Loucy (cell line): ENCODE measurements at regions not wholly inside any gene's neighbourhood (a gene's known extent, or its start where the extent isn't known, plus 50 kb on each side); places are given as distances from the start of the nearest gene placed in this dataset.

ENCODE experiments used
- H2AFZ ChIP-seq: fragments of 200-600 bp; sonication (generic); 2 replicates; pipeline ENCODE4 v1.6.0; 2016; ENCODE audit warnings: antibody characterized with exemption, mild to moderate bottlenecking, low read length, moderate library complexity
- H3F3A ChIP-seq: fragments of 200-600 bp; 2 replicates; pipeline ENCODE4 v1.6.0; 2016; ENCODE audit warnings: antibody characterized with exemption, low read depth, mild to moderate bottlenecking
- H3K27me3 ChIP-seq: fragments of 200-600 bp; sonication (generic); 2 replicates; pipeline ENCODE4 v1.6.1; 2014; ENCODE audit warnings: low read length, mild to moderate bottlenecking; ENCODE audit not compliant: insufficient read depth, poor library complexity, severe bottlenecking
- H3K36me3 ChIP-seq: fragments of 200-600 bp; sonication (generic); 2 replicates; pipeline ENCODE4 v1.6.1; 2016; ENCODE audit warnings: low read length; ENCODE audit not compliant: insufficient read depth
- H3K4me1 ChIP-seq: fragments of 200-600 bp; sonication (generic); 2 replicates; pipeline ENCODE4 v1.5.1; 2014; ENCODE audit warnings: low read length, mild to moderate bottlenecking; ENCODE audit not compliant: insufficient read depth, poor library complexity, severe bottlenecking
- H3K4me2 ChIP-seq: fragments of 200-600 bp; sonication (generic); 2 replicates; pipeline ENCODE4 v1.6.0; 2014; ENCODE audit warnings: antibody characterized with exemption, low read length, low read depth, mild to moderate bottlenecking; ENCODE audit not compliant: poor library complexity, severe bottlenecking
- H3K4me3 ChIP-seq: fragments of 200-600 bp; sonication (generic); 2 replicates; pipeline ENCODE4 v1.5.1; 2014; ENCODE audit warnings: low read length, mild to moderate bottlenecking, mixed read lengths; ENCODE audit not compliant: poor library complexity, severe bottlenecking
- H3K79me2 ChIP-seq: fragments of 200-600 bp; sonication (generic); 2 replicates; pipeline ENCODE4 v1.6.1; 2014; ENCODE audit warnings: low read length; ENCODE audit not compliant: insufficient read depth
- H3K9ac ChIP-seq: fragments of 200-600 bp; sonication (generic); 2 replicates; pipeline ENCODE4 v1.6.0; 2014; ENCODE audit warnings: mild to moderate bottlenecking, low read depth, low read length, moderate library complexity; ENCODE audit not compliant: poor library complexity, severe bottlenecking
- H3K9me2 ChIP-seq: fragments of 200-600 bp; sonication (generic); replicated peaks from 2 replicates; pipeline ENCODE4 v1.6.1; 2016; ENCODE audit warnings: low read depth, low read length, mixed read lengths
- H3K9me3 ChIP-seq: fragments of 200-600 bp; sonication (generic); 2 replicates; pipeline ENCODE4 v1.6.1; 2014; ENCODE audit warnings: mild to moderate bottlenecking, antibody characterized with exemption, low read length, low read depth; ENCODE audit not compliant: insufficient read depth
- H4K20me1 ChIP-seq: fragments of 200-600 bp; sonication (generic); 2 replicates; pipeline ENCODE4 v1.6.0; 2014; ENCODE audit warnings: antibody characterized with exemption, low read length, mild to moderate bottlenecking; ENCODE audit not compliant: insufficient read depth, poor library complexity, severe bottlenecking
- EZH2phosphoT487 ChIP-seq: fragments of 200-600 bp; IDR thresholded peaks from 2 replicates; pipeline ENCODE4 v1.6.1; 2018; ENCODE audit warnings: antibody characterized with exemption, mild to moderate bottlenecking, moderate library complexity, borderline replicate concordance
- TF ChIP-seq, protein P1 (sequence below): fragments of 200-600 bp; sonication (generic); conservative IDR thresholded peaks from 2 replicates; pipeline ENCODE4 v1.5.1; 2014; ENCODE audit warnings: mild to moderate bottlenecking, antibody characterized with exemption, low read length

DNA sequence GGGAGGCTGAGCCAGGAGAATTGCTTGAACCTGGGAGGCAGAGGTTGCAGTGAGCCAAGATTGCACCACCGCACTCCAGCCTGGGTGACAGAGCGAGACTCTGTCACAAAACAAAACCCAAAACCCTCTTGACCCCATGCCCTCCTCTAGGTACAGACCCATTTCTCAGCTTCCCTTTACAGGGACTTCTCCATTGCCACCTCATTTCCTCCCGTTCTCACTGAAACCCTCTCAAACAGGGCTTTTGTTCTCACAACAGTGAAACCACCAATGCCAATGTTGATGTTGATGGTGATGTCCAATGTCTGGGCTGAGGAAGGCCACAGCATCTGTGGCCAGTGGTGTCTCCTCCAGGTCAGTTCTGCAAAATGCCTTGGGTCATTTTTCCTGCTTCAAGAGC is 69.0 kb upstream of the ZCCHC2 start:
- no peaks in the 10 kb centered on the region for H3K79me2 ChIP-seq
- no peak overlapping the region for H3K4me3 ChIP-seq
- H3K4me2 ChIP-seq: no peak overlapping the region

DNA sequence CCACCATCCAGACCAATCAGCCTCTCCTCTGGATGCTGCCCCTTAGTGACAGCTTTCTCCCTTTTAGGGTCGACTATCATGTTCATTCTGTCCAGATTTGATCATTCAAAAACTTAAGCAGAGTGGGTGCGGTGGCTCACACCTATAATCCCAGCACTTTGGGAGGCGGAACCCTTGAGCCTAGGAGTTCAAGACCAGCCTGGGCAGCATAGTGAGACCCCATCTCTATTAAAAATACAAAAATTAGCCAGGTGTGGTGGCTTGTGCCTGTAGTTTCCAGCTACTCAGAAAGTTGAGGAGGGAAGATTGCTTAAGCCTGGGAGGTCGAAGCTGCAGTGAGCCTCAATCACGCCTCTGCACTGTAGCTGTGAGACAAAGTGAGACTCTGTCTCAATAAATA is 68.3 kb upstream of the ZCCHC2 start:
- no peaks in the 10 kb centered on the region for H3K79me2 ChIP-seq
- H3K27me3 ChIP-seq: no peaks in the 10 kb centered on the region
- H3K4me1 ChIP-seq: no peaks in the 10 kb centered on the region
- no peak overlapping the region for H2AFZ ChIP-seq
- no peaks in the 10 kb centered on the region for H3K9me2 ChIP-seq
- no peak overlapping the region for H3K4me3 ChIP-seq
- H3K36me3 ChIP-seq: no peaks in the 10 kb centered on the region
- H3K4me2 ChIP-seq: no peak overlapping the region
- H3K9ac ChIP-seq: no peak overlapping the region
- H3K9me3 ChIP-seq: no peaks in the 10 kb centered on the region
- no peak for TF ChIP-seq EZH2phosphoT487
- TF ChIP-seq, protein P1, sequence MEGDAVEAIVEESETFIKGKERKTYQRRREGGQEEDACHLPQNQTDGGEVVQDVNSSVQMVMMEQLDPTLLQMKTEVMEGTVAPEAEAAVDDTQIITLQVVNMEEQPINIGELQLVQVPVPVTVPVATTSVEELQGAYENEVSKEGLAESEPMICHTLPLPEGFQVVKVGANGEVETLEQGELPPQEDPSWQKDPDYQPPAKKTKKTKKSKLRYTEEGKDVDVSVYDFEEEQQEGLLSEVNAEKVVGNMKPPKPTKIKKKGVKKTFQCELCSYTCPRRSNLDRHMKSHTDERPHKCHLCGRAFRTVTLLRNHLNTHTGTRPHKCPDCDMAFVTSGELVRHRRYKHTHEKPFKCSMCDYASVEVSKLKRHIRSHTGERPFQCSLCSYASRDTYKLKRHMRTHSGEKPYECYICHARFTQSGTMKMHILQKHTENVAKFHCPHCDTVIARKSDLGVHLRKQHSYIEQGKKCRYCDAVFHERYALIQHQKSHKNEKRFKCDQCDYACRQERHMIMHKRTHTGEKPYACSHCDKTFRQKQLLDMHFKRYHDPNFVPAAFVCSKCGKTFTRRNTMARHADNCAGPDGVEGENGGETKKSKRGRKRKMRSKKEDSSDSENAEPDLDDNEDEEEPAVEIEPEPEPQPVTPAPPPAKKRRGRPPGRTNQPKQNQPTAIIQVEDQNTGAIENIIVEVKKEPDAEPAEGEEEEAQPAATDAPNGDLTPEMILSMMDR: no peak
- no peaks in the 10 kb centered on the region for H4K20me1 ChIP-seq
- H3F3A ChIP-seq: no peaks in the 10 kb centered on the region

More for the DNA sequence above, 69.0 kb upstream of the ZCCHC2 start:
- no peaks in the 10 kb centered on the region for H3K9me2 ChIP-seq
- no peaks in the 10 kb centered on the region for H3K36me3 ChIP-seq
- H3K27me3 ChIP-seq: no peaks in the 10 kb centered on the region
- no peaks in the 10 kb centered on the region for H3F3A ChIP-seq
- TF ChIP-seq EZH2phosphoT487: no peak
- TF ChIP-seq, protein P1: no peak
- H3K9ac ChIP-seq: no peak overlapping the region
- no peak overlapping the region for H2AFZ ChIP-seq
- no peaks in the 10 kb centered on the region for H3K4me1 ChIP-seq
- no peaks in the 10 kb centered on the region for H4K20me1 ChIP-seq
- no peaks in the 10 kb centered on the region for H3K9me3 ChIP-seq

DNA sequence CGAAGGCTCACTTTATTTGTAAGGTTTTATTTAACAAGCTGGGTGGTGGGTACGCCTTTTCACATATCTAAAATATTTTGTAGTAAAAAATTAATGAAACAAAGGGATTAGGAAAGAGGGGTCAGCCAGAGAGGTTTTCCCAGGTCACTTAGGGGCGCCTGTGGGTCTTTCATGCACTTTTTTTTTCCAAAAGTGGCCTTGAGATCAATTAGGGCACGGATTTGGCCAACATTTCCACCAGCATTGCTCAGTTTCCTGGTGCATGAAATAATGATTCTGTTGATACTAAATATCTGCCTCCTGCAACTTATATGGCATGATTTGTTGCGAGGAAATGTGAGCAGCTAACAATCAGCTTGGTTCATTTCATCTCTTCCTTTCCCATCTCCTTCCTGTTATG is 67.6 kb upstream of the ZCCHC2 start:
- Histone ChIP-seq H3K27me3 (no peaks in the 10 kb centered on the region), H3K9ac (no peak overlapping the region), H2AFZ (no peak overlapping the region), H3K9me2 (no peaks in the 10 kb centered on the region), H3K9me3 (no peaks in the 10 kb centered on the region), H3K4me2 (no peak overlapping the region), H3K79me2 (no peaks in the 10 kb centered on the region), H3K4me1 (no peaks in the 10 kb centered on the region), H3F3A (no peaks in the 10 kb centered on the region), H3K4me3 (no peak overlapping the region), H4K20me1 (no peaks in the 10 kb centered on the region), H3K36me3 (no peaks in the 10 kb centered on the region)
- TF ChIP-seq, protein P1: no peak
- TF ChIP-seq EZH2phosphoT487: no peak
